CD4-positive, CD25-positive, alpha-beta regulatory T cell (primary cell): ENCODE measurements at regions not wholly inside any gene's neighbourhood (a gene's known extent, or its start where the extent isn't known, plus 50 kb on each side); places are given as distances from the start of the nearest gene placed in this dataset.

Experiments used
- ATAC-seq, 2 donors: fragments of 150-1000 bp; cut with Tn5 transposase; one replicate each; pipeline ENCODE4 v1.10.0; 2021; ENCODE audit warnings: low read depth in 2 of 2, moderate number of reproducible peaks in 2 of 2, moderate library complexity in 1 of 2
- DNase-seq, 3 donors: peaks; one replicate each; pipeline versions ENCODE4 v3.0.0 to v3.0.0-alpha.2; 2012 to 2022; ENCODE audit warnings: mixed read lengths in 1 of 3
- H3K27ac ChIP-seq: one replicate; pipeline ENCODE4 v1.7.0; 2013; ENCODE audit warnings: mild to moderate bottlenecking, low read length; ENCODE audit not compliant: insufficient read depth, poor library complexity, severe bottlenecking
- H3K27me3 ChIP-seq: one replicate; pipeline ENCODE4 v1.7.0; 2013; ENCODE audit warnings: low read length; ENCODE audit not compliant: control insufficient read depth, insufficient read depth
- H3K36me3 ChIP-seq: one replicate; pipeline ENCODE4 v1.7.0; 2013; ENCODE audit warnings: mild to moderate bottlenecking, low read length, moderate library complexity; ENCODE audit not compliant: control insufficient read depth, insufficient read depth
- H3K4me1 ChIP-seq: 2 replicates; pipeline ENCODE4 v1.7.0; 2013; ENCODE audit warnings: mild to moderate bottlenecking, low read length; ENCODE audit not compliant: insufficient read depth, control insufficient read depth, poor library complexity, severe bottlenecking
- H3K4me3 ChIP-seq: one replicate; pipeline ENCODE4 v1.7.0; 2013; ENCODE audit warnings: low read depth, mild to moderate bottlenecking, low read length, moderate library complexity
- H3K9me3 ChIP-seq, 2 experiments: 1 replicate in 1 of 2; 2 replicates in 1 of 2; pipeline ENCODE4 v1.7.0; 2013; ENCODE audit warnings: low read length in 2 of 2, mild to moderate bottlenecking in 1 of 2, moderate library complexity in 1 of 2; ENCODE audit not compliant: control insufficient read depth in 2 of 2
- H3K27ac Mint-ChIP-seq, 3 donors: one replicate each; pipeline ENCODE4 v1.8.0; 2020 to 2022; ENCODE audit warnings: mild to moderate bottlenecking in 3 of 3, mixed read lengths in 3 of 3, moderate library complexity in 2 of 3
- H3K27me3 Mint-ChIP-seq: one replicate; pipeline ENCODE4 v1.8.0; 2022; ENCODE audit warnings: mild to moderate bottlenecking, mixed read lengths
- H3K36me3 Mint-ChIP-seq: one replicate; pipeline ENCODE4 v1.8.0; 2020; ENCODE audit warnings: mixed read lengths
- H3K4me1 Mint-ChIP-seq, 4 donors: one replicate each; pipeline ENCODE4 v1.8.0; 2020 to 2022; ENCODE audit warnings: mixed read lengths in 4 of 4, mild to moderate bottlenecking in 1 of 4
- H3K4me3 Mint-ChIP-seq, 4 donors: one replicate each; pipeline ENCODE4 v1.8.0; 2020 to 2022; ENCODE audit warnings: mild to moderate bottlenecking in 4 of 4, mixed read lengths in 4 of 4, moderate library complexity in 3 of 4
- H3K9me3 Mint-ChIP-seq, 7 donors: one replicate each; pipeline ENCODE4 v1.8.0; 2020 to 2022; ENCODE audit warnings: mixed read lengths in 7 of 7, mild to moderate bottlenecking in 3 of 7, moderate library complexity in 2 of 7

DNA sequence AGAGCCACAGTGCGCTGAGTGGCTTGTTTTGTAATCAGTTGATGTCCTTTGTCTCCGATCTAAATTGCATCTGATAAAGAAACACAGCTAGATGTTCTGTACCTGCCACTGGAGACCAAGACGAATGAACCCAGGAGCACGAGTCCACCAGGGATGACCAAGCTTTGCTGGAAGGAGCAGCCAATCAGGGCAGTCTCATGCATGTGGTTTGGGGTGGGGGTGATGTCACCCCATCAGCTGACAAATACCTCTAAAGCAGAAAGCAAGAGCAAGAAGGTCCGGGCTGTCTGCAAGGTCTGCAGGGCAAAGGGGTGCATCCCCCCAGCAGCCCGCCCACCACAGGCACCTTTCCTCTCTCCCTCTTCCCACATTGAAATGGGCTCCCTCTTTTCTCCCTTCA, 653.8 kb downstream of the AJAP1 start:
- Mint-ChIP-seq H3K4me3 (peak overlapping the region in 1 of 4 donors; percentile 36), H3K36me3 (no peaks in the 10 kb centered on the region), H3K9me3 (peaks cover 0 to 2% (median 0%) of the 10 kb centered on the region in 7 donors), H3K27me3 (peaks cover 4% of the 10 kb centered on the region), H3K4me1 (peaks cover 0 to 2% (median under 1%) of the 10 kb centered on the region in 4 donors), H3K27ac (no peak overlapping the region)
- Histone ChIP-seq H3K9me3 (no peaks in the 10 kb centered on the region), H3K27ac (no peak overlapping the region), H3K36me3 (no peaks in the 10 kb centered on the region), H3K4me3 (no peak overlapping the region), H3K4me1 (no peaks in the 10 kb centered on the region), H3K27me3 (no peaks in the 10 kb centered on the region)
- no peak for ATAC-seq
- no peak for DNase-seq

DNA sequence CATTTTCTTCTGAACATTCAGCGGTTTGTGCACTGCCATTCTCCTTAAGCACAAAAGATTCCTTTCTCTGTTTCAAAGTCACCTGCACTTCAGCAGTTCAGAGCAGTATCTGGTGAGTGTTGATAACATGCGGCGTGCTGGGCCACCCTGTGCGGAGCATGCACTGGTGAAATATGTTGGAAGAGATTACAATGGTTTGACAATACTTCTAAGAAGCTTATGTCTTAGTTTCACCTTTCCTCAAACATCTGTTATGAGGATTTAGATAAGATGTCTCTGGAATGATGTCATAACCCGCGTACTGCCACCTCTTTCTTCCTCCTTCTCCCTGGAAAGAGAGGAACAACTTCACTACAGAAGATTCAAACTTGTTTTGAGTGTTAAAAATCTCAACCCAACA, 650.3 kb downstream of the AJAP1 start:
- DNase-seq (no peak), ATAC-seq (no peak)
- peaks cover 0 to 2% (median 0%) of the 10 kb centered on the region in 7 donors for H3K9me3 Mint-ChIP-seq
- no peak overlapping the region for H3K27ac ChIP-seq
- no peak overlapping the region for H3K27ac Mint-ChIP-seq
- H3K36me3 ChIP-seq, result no peaks in the 10 kb centered on the region
- no peaks in the 10 kb centered on the region for H3K9me3 ChIP-seq
- H3K4me3 Mint-ChIP-seq, result no peak overlapping the region
- no peaks in the 10 kb centered on the region for H3K4me1 ChIP-seq
- H3K27me3 Mint-ChIP-seq, result peaks cover 4% of the 10 kb centered on the region
- no peak overlapping the region for H3K4me3 ChIP-seq
- H3K4me1 Mint-ChIP-seq, result peaks cover 0 to 2% (median under 1%) of the 10 kb centered on the region in 4 donors
- H3K27me3 ChIP-seq, result no peaks in the 10 kb centered on the region
- no peaks in the 10 kb centered on the region for H3K36me3 Mint-ChIP-seq

DNA sequence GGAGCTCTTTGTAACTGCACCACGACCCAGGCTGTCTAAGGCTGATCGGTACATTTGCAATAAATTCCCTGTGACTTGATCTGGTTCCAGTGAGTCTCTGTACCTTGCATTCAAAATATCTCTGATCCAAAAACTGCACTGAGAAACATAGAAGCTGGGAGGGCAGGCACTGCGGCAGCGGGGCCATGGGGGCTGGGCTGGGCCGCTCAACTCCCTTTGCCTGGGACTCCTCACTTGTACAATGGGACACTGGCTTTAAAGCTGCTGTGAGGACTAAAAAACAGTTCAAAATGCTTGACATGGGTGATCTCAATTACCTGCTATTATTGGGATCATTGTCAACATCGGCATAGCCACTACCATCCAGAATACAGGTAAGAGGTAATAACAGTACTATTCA, 644.0 kb downstream of the AJAP1 start:
- no peak overlapping the region for H3K27ac Mint-ChIP-seq
- H3K4me1 Mint-ChIP-seq, result peaks cover 0 to 4% (median 0%) of the 10 kb centered on the region in 4 donors
- ATAC-seq (no peak), DNase-seq (no peak)
- no peak overlapping the region for H3K4me3 ChIP-seq
- H3K9me3 ChIP-seq, result no peaks in the 10 kb centered on the region
- H3K36me3 Mint-ChIP-seq, result no peaks in the 10 kb centered on the region
- H3K27me3 Mint-ChIP-seq, result no peaks in the 10 kb centered on the region
- H3K27ac ChIP-seq, result no peak overlapping the region
- H3K36me3 ChIP-seq, result no peaks in the 10 kb centered on the region
- H3K9me3 Mint-ChIP-seq, result peaks cover 0 to 4% (median 0%) of the 10 kb centered on the region in 7 donors
- H3K4me1 ChIP-seq, result no peaks in the 10 kb centered on the region
- no peaks in the 10 kb centered on the region for H3K27me3 ChIP-seq
- no peak overlapping the region for H3K4me3 Mint-ChIP-seq

DNA sequence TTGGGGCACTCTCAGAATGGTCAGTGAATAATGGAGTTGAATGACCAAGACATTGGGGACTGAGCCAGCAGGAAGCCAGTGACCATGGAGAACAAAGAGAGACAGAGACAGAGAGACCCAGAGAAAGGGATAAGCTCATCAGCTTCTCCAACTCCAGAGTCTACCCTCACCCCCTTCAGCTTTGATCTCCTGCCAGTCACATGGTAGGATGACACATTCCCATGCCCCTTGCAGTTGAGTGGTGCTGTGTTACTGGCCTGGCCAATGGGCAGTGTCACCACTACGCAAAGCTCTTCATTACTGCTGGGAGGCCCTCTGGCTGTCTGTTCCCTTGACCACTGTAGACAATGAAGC, 643.5 kb downstream of the AJAP1 start:
- Mint-ChIP-seq H3K4me1 (peaks cover 0 to 4% (median 0%) of the 10 kb centered on the region in 4 donors), H3K27me3 (no peaks in the 10 kb centered on the region), H3K4me3 (no peak overlapping the region), H3K27ac (no peak overlapping the region), H3K36me3 (no peaks in the 10 kb centered on the region), H3K9me3 (peaks cover 0 to 4% (median 0%) of the 10 kb centered on the region in 7 donors)
- no peaks in the 10 kb centered on the region for H3K36me3 ChIP-seq
- H3K4me1 ChIP-seq, result no peaks in the 10 kb centered on the region
- H3K9me3 ChIP-seq, result no peaks in the 10 kb centered on the region
- H3K27me3 ChIP-seq, result no peaks in the 10 kb centered on the region
- ATAC-seq (no peak), DNase-seq (no peak)
- no peak overlapping the region for H3K4me3 ChIP-seq
- no peak overlapping the region for H3K27ac ChIP-seq

- H3K4me1 Mint-ChIP-seq, result peaks cover 0 to 4% (median 0%) of the 10 kb centered on the region in 4 donors
- Histone ChIP-seq H3K9me3 (no peaks in the 10 kb centered on the region), H3K36me3 (no peaks in the 10 kb centered on the region), H3K4me1 (no peaks in the 10 kb centered on the region), H3K27me3 (no peaks in the 10 kb centered on the region), H3K4me3 (no peak overlapping the region), H3K27ac (no peak overlapping the region)
- H3K4me3 Mint-ChIP-seq, result no peak overlapping the region
- ATAC-seq (no peak), DNase-seq (no peak)
- no peak overlapping the region for H3K27ac Mint-ChIP-seq
- peaks cover 0 to 4% (median 0%) of the 10 kb centered on the region in 7 donors for H3K9me3 Mint-ChIP-seq
- H3K27me3 Mint-ChIP-seq, result no peaks in the 10 kb centered on the region
- H3K36me3 Mint-ChIP-seq, result no peaks in the 10 kb centered on the region
These were observed 642.9 kb downstream of the AJAP1 start for GRCh38 chr1:5297180-5297885.

GRCh38 chr1:5296557-5297179, 642.3 kb downstream of the AJAP1 start:
- Mint-ChIP-seq H3K4me1 (peaks cover 0 to 4% (median 0%) of the 10 kb centered on the region in 4 donors), H3K27me3 (no peaks in the 10 kb centered on the region), H3K9me3 (peaks cover 0 to 4% (median 0%) of the 10 kb centered on the region in 7 donors), H3K4me3 (no peak overlapping the region), H3K27ac (no peak overlapping the region), H3K36me3 (no peaks in the 10 kb centered on the region)
- Histone ChIP-seq H3K27me3 (no peaks in the 10 kb centered on the region), H3K4me3 (no peak overlapping the region), H3K4me1 (no peaks in the 10 kb centered on the region), H3K36me3 (no peaks in the 10 kb centered on the region), H3K27ac (no peak overlapping the region), H3K9me3 (no peaks in the 10 kb centered on the region)
- DNase-seq, result no peak
- no peak for ATAC-seq

DNA sequence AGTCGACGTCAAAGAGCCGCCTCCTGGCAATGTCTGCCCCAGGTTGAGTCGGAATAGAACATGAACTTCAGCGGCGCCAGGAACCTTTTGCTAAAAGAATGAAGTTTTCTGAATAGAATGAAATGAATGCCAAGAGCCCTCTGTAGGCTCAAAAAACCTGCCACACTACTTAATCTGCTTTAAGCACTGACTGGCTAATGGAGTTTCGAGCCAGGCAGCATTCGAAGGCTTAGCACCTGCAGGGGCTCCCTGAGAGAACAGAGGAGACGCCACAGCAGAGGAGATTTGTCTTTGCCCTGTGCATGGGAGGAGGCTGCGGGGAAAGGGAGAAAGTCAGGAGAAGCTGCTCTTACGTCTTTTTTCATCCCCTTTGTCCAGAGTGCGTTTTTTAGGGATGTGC, 641.7 kb downstream of the AJAP1 start:
- DNase-seq (no peak), ATAC-seq (no peak)
- H3K9me3 ChIP-seq, result no peaks in the 10 kb centered on the region
- no peaks in the 10 kb centered on the region for H3K36me3 ChIP-seq
- no peak overlapping the region for H3K27ac Mint-ChIP-seq
- H3K36me3 Mint-ChIP-seq, result no peaks in the 10 kb centered on the region
- H3K27me3 Mint-ChIP-seq, result no peaks in the 10 kb centered on the region
- peaks cover 0 to 4% (median 0%) of the 10 kb centered on the region in 4 donors for H3K4me1 Mint-ChIP-seq
- H3K4me3 Mint-ChIP-seq, result no peak overlapping the region
- H3K27me3 ChIP-seq, result no peaks in the 10 kb centered on the region
- H3K27ac ChIP-seq, result no peak overlapping the region
- peaks cover 0 to 4% (median 0%) of the 10 kb centered on the region in 7 donors for H3K9me3 Mint-ChIP-seq
- no peaks in the 10 kb centered on the region for H3K4me1 ChIP-seq
- H3K4me3 ChIP-seq, result no peak overlapping the region

DNA sequence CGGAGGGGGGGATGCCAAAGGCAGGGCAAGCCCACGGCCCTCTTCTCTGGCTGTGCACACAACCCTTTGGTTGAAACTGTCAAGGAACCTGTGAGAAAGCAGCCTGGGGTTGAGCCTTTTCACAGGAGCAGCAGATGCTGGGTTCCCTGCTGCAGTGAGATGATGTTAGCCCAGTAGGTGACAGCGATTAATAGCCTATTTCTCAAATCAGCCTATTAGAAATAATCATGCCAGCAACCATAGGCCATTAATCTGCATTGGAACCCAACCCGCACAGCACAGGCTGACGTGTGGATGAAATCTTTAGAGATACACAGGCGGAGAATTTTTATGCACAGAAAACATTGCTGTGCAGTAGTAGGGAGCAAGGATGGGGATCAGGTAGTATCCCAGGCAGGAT, 637.5 kb downstream of the AJAP1 start:
- ATAC-seq (no peak), DNase-seq (no peak)
- no peak overlapping the region for H3K27ac ChIP-seq
- Mint-ChIP-seq H3K4me3 (no peak overlapping the region), H3K36me3 (no peaks in the 10 kb centered on the region), H3K27me3 (no peaks in the 10 kb centered on the region), H3K27ac (no peak overlapping the region), H3K9me3 (no peaks in the 10 kb centered on the region), H3K4me1 (peaks cover 0 to 8% (median 2%) of the 10 kb centered on the region in 4 donors)
- peaks cover 4% of the 10 kb centered on the region for H3K27me3 ChIP-seq
- no peaks in the 10 kb centered on the region for H3K36me3 ChIP-seq
- no peaks in the 10 kb centered on the region for H3K4me1 ChIP-seq
- H3K9me3 ChIP-seq, result no peaks in the 10 kb centered on the region
- no peak overlapping the region for H3K4me3 ChIP-seq
